HG02938 (cell line): ENCODE measurements at regions not wholly inside any gene's neighbourhood (a gene's known extent, or its start where the extent isn't known, plus 50 kb on each side); places are given as distances from the start of the nearest gene placed in this dataset.
"Not testable (repeated sequence)": the region's sequence is repeated elsewhere in the genome, so short reads cannot be mapped to it uniquely, and the experiment has no call there.

Experiments
- ATAC-seq: cut with Tn5 transposase; IDR thresholded peaks from one replicate; pipeline ENCODE4 v1.9.1; 2021; ENCODE audit warnings: mild to moderate bottlenecking, moderate library complexity; ENCODE audit not compliant: unreplicated experiment

GRCh38 chrX:117510453-117510852 is 606.2 kb downstream of the KLHL13 start:
- no peak for ATAC-seq

- ATAC-seq: no peak
These were observed 608.6 kb downstream of the KLHL13 start for GRCh38 chrX:117508021-117508420.

GRCh38 chrX:117487421-117487820 is 629.2 kb downstream of the KLHL13 start:
- no peak for ATAC-seq

- no peak for ATAC-seq
These were observed 632.7 kb downstream of the KLHL13 start for GRCh38 chrX:117483950-117484349.

- ATAC-seq: no peak
These were observed 658.2 kb downstream of the KLHL13 start for GRCh38 chrX:117458243-117458968.

GRCh38 chrX:117455787-117456186 is 660.8 kb downstream of the KLHL13 start:
- no peak for ATAC-seq

GRCh38 chrX:117429501-117429900 is 687.1 kb downstream of the KLHL13 start:
- no peak for ATAC-seq

GRCh38 chrX:117407449-117408150 is 709.0 kb downstream of the KLHL13 start:
- no peak for ATAC-seq

- no peak for ATAC-seq
These were observed 715.8 kb downstream of the KLHL13 start for GRCh38 chrX:117400839-117401238.

- ATAC-seq: no peak
These were observed 716.6 kb downstream of the KLHL13 start for GRCh38 chrX:117400005-117400404.

GRCh38 chrX:117397844-117398243 is 718.8 kb downstream of the KLHL13 start:
- ATAC-seq: no peak

- ATAC-seq: not testable (repeated sequence)
These were observed 722.0 kb downstream of the KLHL13 start for GRCh38 chrX:117394506-117395070.

GRCh38 chrX:117392360-117392759 is 724.2 kb downstream of the KLHL13 start:
- ATAC-seq: not testable (repeated sequence)

- no peak for ATAC-seq
These were observed 740.1 kb downstream of the KLHL13 start for GRCh38 chrX:117376460-117376859.

- ATAC-seq: no peak
These were observed 781.4 kb downstream of the KLHL13 start for GRCh38 chrX:117335209-117335608.

- no peak for ATAC-seq
These were observed 789.2 kb downstream of the KLHL13 start for GRCh38 chrX:117327373-117327772.

- no peak for ATAC-seq
These were observed 790.9 kb downstream of the KLHL13 start for GRCh38 chrX:117325706-117326105.

- ATAC-seq: no peak
These were observed 811.3 kb downstream of the KLHL13 start for GRCh38 chrX:117305168-117305766.

- no peak for ATAC-seq
These were observed 815.5 kb downstream of the KLHL13 start for GRCh38 chrX:117301086-117301485.

- ATAC-seq: no peak
These were observed 824.9 kb downstream of the KLHL13 start for GRCh38 chrX:117291760-117292159.

GRCh38 chrX:117274965-117275364 is 812.2 kb upstream of the CT83 start:
- no peak for ATAC-seq
